ENCODE measurements at regions not wholly inside any gene's neighbourhood (a gene's known extent, or its start where the extent isn't known, plus 50 kb on each side); places are given as distances from the start of the nearest gene placed in this dataset.

DNA sequence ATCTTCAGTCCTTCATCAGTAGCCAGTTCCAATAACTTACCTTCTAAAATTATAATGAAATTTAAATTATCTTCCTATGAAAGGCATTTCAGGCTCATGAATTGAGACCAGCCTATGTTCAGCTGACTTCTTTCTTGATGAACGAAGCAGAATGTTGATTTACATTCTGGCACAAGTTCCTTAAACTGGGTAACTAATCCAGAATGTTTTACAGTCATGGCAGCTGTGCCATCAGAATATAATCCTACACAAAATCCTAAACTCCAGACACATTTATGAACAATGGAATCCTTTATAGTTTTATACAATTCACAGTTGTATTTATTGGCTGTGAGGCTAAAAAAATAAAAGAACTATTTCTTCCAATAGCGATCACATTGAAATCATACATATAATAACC is 97.3 kb upstream of the CPM start:
- TF ChIP-seq POLR2AphosphoS5 (IDR thresholded peaks at IDR 0.05; ENCODE audit: low read depth) (no peak), CTCF (IDR thresholded peaks at IDR 0.05; ENCODE audit: insufficient read depth, low read length) (no peak)
